ENCODE measurements at regions not wholly inside any gene's neighbourhood (a gene's known extent, or its start where the extent isn't known, plus 50 kb on each side); places are given as distances from the start of the nearest gene placed in this dataset.

- DNase-seq (ENCODE audit: low spot score): no peak
- Mint-ChIP-seq H3K9me3 (ENCODE audit: low read depth) (no peaks in the 10 kb centered on the region), H3K27ac (ENCODE audit: unreplicated experiment) (no peak overlapping the region), H3K27me3 (ENCODE audit: low read depth) (peaks cover 22% of the 10 kb centered on the region), H3K4me3 (ENCODE audit: unreplicated experiment) (no peak overlapping the region), H3K4me1 (ENCODE audit: low read depth) (no peaks in the 10 kb centered on the region), H3K36me3 (ENCODE audit: low read depth) (no peaks in the 10 kb centered on the region)
- no peak for TF ChIP-seq CTCF (IDR thresholded peaks at IDR 0.05)
These were observed 137.9 kb upstream of the CAMK1G start for GRCh38 chr1:209445576-209445975.

- Mint-ChIP-seq H3K27ac (ENCODE audit: unreplicated experiment) (no peak overlapping the region), H3K4me3 (ENCODE audit: unreplicated experiment) (no peak overlapping the region), H3K9me3 (ENCODE audit: low read depth) (no peaks in the 10 kb centered on the region), H3K4me1 (ENCODE audit: low read depth) (no peaks in the 10 kb centered on the region), H3K27me3 (ENCODE audit: low read depth) (peaks cover 16% of the 10 kb centered on the region), H3K36me3 (ENCODE audit: low read depth) (no peaks in the 10 kb centered on the region)
- no peak for DNase-seq (ENCODE audit: low spot score)
- no peak for TF ChIP-seq CTCF (IDR thresholded peaks at IDR 0.05)
These were observed 137.2 kb upstream of the CAMK1G start for GRCh38 chr1:209446356-209446755.

- no peak for DNase-seq (ENCODE audit: low spot score)
- no peak overlapping the region for H3K4me3 Mint-ChIP-seq (ENCODE audit: unreplicated experiment)
- H3K36me3 Mint-ChIP-seq (ENCODE audit: low read depth): no peaks in the 10 kb centered on the region
These were observed 129.0 kb upstream of the CAMK1G start for GRCh38 chr1:209454340-209454994.

GRCh38 chr1:209455145-209455544 lies 128.4 kb upstream of the CAMK1G start:
- no peak for DNase-seq (ENCODE audit: low spot score)
- no peak for TF ChIP-seq CTCF (IDR thresholded peaks at IDR 0.05)
- no peaks in the 10 kb centered on the region for H3K4me1 Mint-ChIP-seq (ENCODE audit: low read depth)
- peaks cover 2% of the 10 kb centered on the region for H3K9me3 Mint-ChIP-seq (ENCODE audit: low read depth)
- no peak overlapping the region for H3K4me3 Mint-ChIP-seq (ENCODE audit: unreplicated experiment)
- H3K36me3 Mint-ChIP-seq (ENCODE audit: low read depth): no peaks in the 10 kb centered on the region
- H3K27ac Mint-ChIP-seq (ENCODE audit: unreplicated experiment): no peak overlapping the region
- peaks cover 26% of the 10 kb centered on the region for H3K27me3 Mint-ChIP-seq (ENCODE audit: low read depth)

More at GRCh38 chr1:209454340-209454994, 129.0 kb upstream of the CAMK1G start:
- Mint-ChIP-seq H3K27me3 (ENCODE audit: low read depth) (peaks cover 24% of the 10 kb centered on the region), H3K4me1 (ENCODE audit: low read depth) (no peaks in the 10 kb centered on the region), H3K9me3 (ENCODE audit: low read depth) (peaks cover 2% of the 10 kb centered on the region), H3K27ac (ENCODE audit: unreplicated experiment) (no peak overlapping the region)
- TF ChIP-seq CTCF (IDR thresholded peaks at IDR 0.05): no peak

- no peaks in the 10 kb centered on the region for H3K36me3 Mint-ChIP-seq (ENCODE audit: low read depth)
- peaks cover 26% of the 10 kb centered on the region for H3K27me3 Mint-ChIP-seq (ENCODE audit: low read depth)
- H3K27ac Mint-ChIP-seq (ENCODE audit: unreplicated experiment): no peak overlapping the region
- H3K4me3 Mint-ChIP-seq (ENCODE audit: unreplicated experiment): no peak overlapping the region
- H3K4me1 Mint-ChIP-seq (ENCODE audit: low read depth): no peaks in the 10 kb centered on the region
- peaks cover 2% of the 10 kb centered on the region for H3K9me3 Mint-ChIP-seq (ENCODE audit: low read depth)
- no peak for DNase-seq (ENCODE audit: low spot score)
- no peak for TF ChIP-seq CTCF (IDR thresholded peaks at IDR 0.05)
These were observed 127.7 kb upstream of the CAMK1G start for GRCh38 chr1:209455661-209456358.
